H9 (cell line): ENCODE measurements at regions not wholly inside any gene's neighbourhood (a gene's known extent, or its start where the extent isn't known, plus 50 kb on each side); places are given as distances from the start of the nearest gene placed in this dataset.

Source experiments
- DNase-seq: peaks from one replicate; pipeline ENCODE4 v3.0.0-alpha.2; 2017
- H2AFZ ChIP-seq: one replicate; pipeline ENCODE4 v1.6.1; 2013; ENCODE audit warnings: mild to moderate bottlenecking, low read length, control low read depth, moderate library complexity
- H2AK5ac ChIP-seq: 2 replicates; pipeline ENCODE4 v1.6.1; 2013; ENCODE audit warnings: low read length, control low read depth, mixed read lengths; ENCODE audit not compliant: insufficient read length
- H2BK120ac ChIP-seq: one replicate; pipeline ENCODE4 v1.6.1; 2013; ENCODE audit warnings: low read depth, mild to moderate bottlenecking, low read length, control low read depth, inconsistent platforms; ENCODE audit not compliant: poor library complexity, severe bottlenecking
- H2BK12ac ChIP-seq: 2 replicates; pipeline ENCODE4 v1.6.1; 2013; ENCODE audit warnings: low read length, control low read depth, mixed read lengths, low read depth; ENCODE audit not compliant: insufficient read length
- H2BK15ac ChIP-seq: 2 replicates; pipeline ENCODE4 v1.6.1; 2013; ENCODE audit warnings: low read depth, low read length, control low read depth
- H2BK20ac ChIP-seq: one replicate; pipeline ENCODE4 v1.6.1; 2013; ENCODE audit warnings: low read depth, mild to moderate bottlenecking, low read length, control low read depth, inconsistent platforms; ENCODE audit not compliant: poor library complexity, severe bottlenecking
- H2BK5ac ChIP-seq: 2 replicates; pipeline ENCODE4 v1.6.1; 2013; ENCODE audit warnings: low read length, control low read depth, mixed read lengths; ENCODE audit not compliant: insufficient read length
- H3K14ac ChIP-seq: 2 replicates; pipeline ENCODE4 v1.6.1; 2013; ENCODE audit warnings: low read length, control low read depth; ENCODE audit not compliant: insufficient read depth
- H3K18ac ChIP-seq: 2 replicates; pipeline ENCODE4 v1.6.1; 2013; ENCODE audit warnings: low read depth, mild to moderate bottlenecking, mixed read lengths, low read length, control low read depth; ENCODE audit not compliant: insufficient read length
- H3K23ac ChIP-seq: 2 replicates; pipeline ENCODE4 v1.6.1; 2013; ENCODE audit warnings: low read length, control low read depth, mixed read lengths, low read depth; ENCODE audit not compliant: insufficient read length
- H3K23me2 ChIP-seq: 2 replicates; pipeline ENCODE4 v1.6.1; 2013; ENCODE audit warnings: low read depth, mild to moderate bottlenecking, mixed read lengths, low read length, control low read depth; ENCODE audit not compliant: insufficient read length, poor library complexity, severe bottlenecking
- H3K27ac ChIP-seq: 2 replicates; pipeline ENCODE4 v1.5.1; 2013; ENCODE audit warnings: low read length, control low read depth, mixed read lengths, low read depth; ENCODE audit not compliant: insufficient read length
- H3K27me3 ChIP-seq: 2 replicates; pipeline ENCODE4 v1.6.1; 2013; ENCODE audit warnings: low read length, control low read depth, inconsistent platforms; ENCODE audit not compliant: insufficient read depth
- H3K4ac ChIP-seq: 2 replicates; pipeline ENCODE4 v1.6.1; 2013; ENCODE audit warnings: low read depth, mild to moderate bottlenecking, control low read depth, inconsistent platforms, low read length, moderate library complexity
- H3K4me1 ChIP-seq: 2 replicates; pipeline ENCODE4 v1.6.1; 2013; ENCODE audit warnings: low read length, control low read depth, inconsistent platforms; ENCODE audit not compliant: insufficient read depth
- H3K4me2 ChIP-seq: 2 replicates; pipeline ENCODE4 v1.6.1; 2013; ENCODE audit warnings: low read length, control low read depth, mixed read lengths; ENCODE audit not compliant: insufficient read length, insufficient read depth
- H3K56ac ChIP-seq: 2 replicates; pipeline ENCODE4 v1.6.1; 2013; ENCODE audit warnings: low read depth, mild to moderate bottlenecking, mixed read lengths, low read length, control low read depth; ENCODE audit not compliant: insufficient read length
- H3K79me1 ChIP-seq: 2 replicates; pipeline ENCODE4 v1.6.1; 2013; ENCODE audit warnings: low read depth, mild to moderate bottlenecking, moderate library complexity, low read length, control low read depth, inconsistent platforms; ENCODE audit not compliant: insufficient read depth, poor library complexity, severe bottlenecking
- H3K79me2 ChIP-seq: 2 replicates; pipeline ENCODE4 v1.6.1; 2013; ENCODE audit warnings: low read length, control low read depth, inconsistent platforms; ENCODE audit not compliant: insufficient read depth
- H3K9ac ChIP-seq: 2 replicates; pipeline ENCODE4 v1.6.1; 2013; ENCODE audit warnings: low read length, control low read depth, mixed read lengths; ENCODE audit not compliant: insufficient read length; ENCODE audit errors: extremely low read depth
- H3K9me3 ChIP-seq: one replicate; pipeline ENCODE4 v1.6.1; 2013; ENCODE audit warnings: low read depth, low read length, inconsistent platforms; ENCODE audit not compliant: control insufficient read depth
- H3T11ph ChIP-seq: one replicate; pipeline ENCODE4 v1.6.1; 2013; ENCODE audit warnings: mild to moderate bottlenecking, low read length, control low read depth, inconsistent platforms
- H4K20me1 ChIP-seq: one replicate; pipeline ENCODE4 v1.6.1; 2013; ENCODE audit not compliant: control insufficient read depth, insufficient read length, insufficient read depth
- H4K5ac ChIP-seq: 2 replicates; pipeline ENCODE4 v1.6.1; 2013; ENCODE audit warnings: low read depth, mild to moderate bottlenecking, mixed read lengths, low read length, control low read depth; ENCODE audit not compliant: insufficient read length
- H4K8ac ChIP-seq: replicated peaks from 2 replicates; pipeline ENCODE4 v1.6.1; 2013; ENCODE audit warnings: low read length, control low read depth, mixed read lengths, low read depth; ENCODE audit not compliant: insufficient read length
- H4K91ac ChIP-seq: 2 replicates; pipeline ENCODE4 v1.6.1; 2013; ENCODE audit warnings: low read depth, mild to moderate bottlenecking, moderate library complexity, mixed read lengths, low read length, control low read depth; ENCODE audit not compliant: insufficient read length
- H3K27ac Mint-ChIP-seq, 3 experiments: 2 replicates in 2 of 3; 3 replicates in 1 of 3; pipeline ENCODE4 v1.8.0; 2020 to 2021; ENCODE audit warnings: mixed read lengths in 3 of 3, mild to moderate bottlenecking in 1 of 3, moderate library complexity in 1 of 3
- H3K27me3 Mint-ChIP-seq: 2 replicates; pipeline ENCODE4 v1.8.0; 2021; ENCODE audit warnings: low read depth, mild to moderate bottlenecking, moderate library complexity, mixed read lengths
- H3K36me3 Mint-ChIP-seq, 3 experiments: 2 replicates in 2 of 3; 3 replicates in 1 of 3; pipeline ENCODE4 v1.8.0; 2020 to 2021; ENCODE audit warnings: low read depth in 3 of 3, mixed read lengths in 3 of 3; ENCODE audit not compliant: insufficient read depth in 1 of 3
- H3K4me1 Mint-ChIP-seq, 2 experiments: 2 replicates each; pipeline ENCODE4 v1.8.0; 2020; ENCODE audit warnings: mixed read lengths in 2 of 2
- H3K4me3 Mint-ChIP-seq, 2 experiments: 2 replicates in 1 of 2; 3 replicates in 1 of 2; pipeline ENCODE4 v1.8.0; 2020 to 2021; ENCODE audit warnings: mild to moderate bottlenecking in 2 of 2, mixed read lengths in 2 of 2, moderate library complexity in 1 of 2
- H3K9me3 Mint-ChIP-seq, 2 experiments: 2 replicates in 1 of 2; 3 replicates in 1 of 2; pipeline ENCODE4 v1.8.0; 2020; ENCODE audit warnings: mild to moderate bottlenecking in 2 of 2, mixed read lengths in 2 of 2, moderate library complexity in 1 of 2
- CTCF ChIP-seq: fragments of 200-600 bp; sonication (generic); conservative IDR thresholded peaks from 3 replicates; pipeline ENCODE4 v1.8.0; 2021; ENCODE audit warnings: antibody characterized with exemption, mild to moderate bottlenecking
- WGBS: extraction: QIAGEN DNeasy Blood & Tissue Kit; methylation state at CpG from one replicate; pipeline ENCODE4 v1.1.7; 2013; ENCODE audit warnings: missing lambda C conversion rate, low lambda C conversion rate, mixed read lengths; ENCODE audit not compliant: insufficient read length; ENCODE audit errors: extremely low coverage; 5-methylcytosine and 5-hydroxymethylcytosine counted together

GRCh38 chr20:47863981-47864380, 78.7 kb upstream of the SULF2 start:
- Histone ChIP-seq H2BK20ac (no peak overlapping the region), H4K20me1 (no peaks in the 10 kb centered on the region), H3K23ac (no peak overlapping the region), H3K18ac (no peak overlapping the region), H3K23me2 (no peaks in the 10 kb centered on the region), H3K9me3 (no peaks in the 10 kb centered on the region), H3K9ac (no peak overlapping the region), H4K5ac (no peak overlapping the region), H3K79me1 (no peaks in the 10 kb centered on the region), H2AK5ac (no peak overlapping the region), H3K27ac (no peak overlapping the region), H2AFZ (no peak overlapping the region), H3T11ph (no peak overlapping the region), H3K14ac (no peak overlapping the region), H4K91ac (no peak overlapping the region), H3K27me3 (no peaks in the 10 kb centered on the region), H2BK120ac (no peak overlapping the region), H3K4me1 (no peaks in the 10 kb centered on the region), H2BK12ac (no peak overlapping the region), H3K4ac (no peak overlapping the region), H2BK15ac (no peak overlapping the region), H3K79me2 (no peaks in the 10 kb centered on the region), H4K8ac (no peak overlapping the region), H3K4me2 (no peak overlapping the region), H2BK5ac (no peak overlapping the region), H3K56ac (no peak overlapping the region)
- H3K27ac Mint-ChIP-seq = no peak overlapping the region
- TF ChIP-seq CTCF = no peak
- no CpG with 5 or more reads among the region's 2 CpGs for WGBS
- no peaks in the 10 kb centered on the region; the same call in 1 of the 2 replicates for H3K27me3 Mint-ChIP-seq
- no peaks in the 10 kb centered on the region; a peak in 1 of 7 replicates for H3K36me3 Mint-ChIP-seq
- H3K9me3 Mint-ChIP-seq = peaks cover 0 to 10% of the 10 kb centered on the region in 2 experiments; a peak in 1 of 5 replicates
- H3K4me1 Mint-ChIP-seq = peaks cover 0 to 4% of the 10 kb centered on the region in 2 experiments; a peak in 1 of 4 replicates
- no peak overlapping the region for H3K4me3 Mint-ChIP-seq
- no peak for DNase-seq
